WTC11 (cell line): ENCODE measurements at regions not wholly inside any gene's neighbourhood (a gene's known extent, or its start where the extent isn't known, plus 50 kb on each side); places are given as distances from the start of the nearest gene placed in this dataset.

Experiments
- ATAC-seq: fragments of 200-7000 bp; cut with Tn5 transposase; 2 replicates; pipeline ENCODE4 v1.10.0; 2021; ENCODE audit warnings: mild to moderate bottlenecking, moderate library complexity
- CTCF ChIA-PET: fragments of 300-600 bp; sonication (Branson Sonifier 250); formaldehyde crosslinking; loops from one replicate; lab custom pipeline; 2021; ENCODE audit warnings: antibody characterized with exemption; lab: Charles Lee
- POLR2A ChIA-PET: fragments of 350-600 bp; sonication (Branson Sonifier 250); formaldehyde crosslinking; loops from one replicate; lab custom pipeline; 2021; ENCODE audit warnings: antibody characterized with exemption; lab: Charles Lee
- DNase-seq: peaks from one replicate; pipeline ENCODE4 v3.0.0; 2021; ENCODE audit warnings: low spot score
- H3K27ac Mint-ChIP-seq: 2 replicates; pipeline ENCODE4 v1.8.0; 2021; ENCODE audit warnings: mixed read lengths
- H3K27me3 Mint-ChIP-seq: 2 replicates; pipeline ENCODE4 v1.8.0; 2021; ENCODE audit warnings: low read depth, mild to moderate bottlenecking, moderate library complexity, mixed read lengths
- H3K36me3 Mint-ChIP-seq: 2 replicates; pipeline ENCODE4 v1.8.0; 2021; ENCODE audit warnings: mixed read lengths
- H3K4me1 Mint-ChIP-seq: 2 replicates; pipeline ENCODE4 v1.8.0; 2022; ENCODE audit warnings: mixed read lengths
- H3K4me3 Mint-ChIP-seq: 2 replicates; pipeline ENCODE4 v1.8.0; 2021; ENCODE audit warnings: mild to moderate bottlenecking, moderate library complexity, mixed read lengths
- H3K9me3 Mint-ChIP-seq: 2 replicates; pipeline ENCODE4 v1.8.0; 2021; ENCODE audit warnings: mixed read lengths
- AR ChIP-seq: fragments of 250-450 bp; sonication (Bioruptor Pico); IDR thresholded peaks from 2 replicates; pipeline ENCODE4 v1.9.0; 2021; ENCODE audit warnings: mild to moderate bottlenecking
- CTCF ChIP-seq: fragments of 200-600 bp; IDR thresholded peaks from 2 replicates; pipeline ENCODE4 v1.8.0; 2022; ENCODE audit warnings: antibody characterized with exemption
- ELF4 ChIP-seq: sonication (generic); formaldehyde crosslinking; IDR thresholded peaks from 2 replicates; pipeline ENCODE4 v1.8.1; 2022; ENCODE audit warnings: low read depth, mild to moderate bottlenecking, moderate library complexity, missing genetic modification reagents
- EMX1 ChIP-seq: fragments of 250-450 bp; sonication (Bioruptor Pico); IDR thresholded peaks from 2 replicates; pipeline ENCODE4 v1.8.0; 2021; ENCODE audit warnings: mild to moderate bottlenecking
- FOXJ3 ChIP-seq: sonication (generic); formaldehyde crosslinking; IDR thresholded peaks from 2 replicates; pipeline ENCODE4 v1.9.0; 2021; ENCODE audit warnings: missing genetic modification reagents, mild to moderate bottlenecking, borderline replicate concordance
- FOXP1 ChIP-seq: sonication (generic); formaldehyde crosslinking; IDR thresholded peaks from 2 replicates; pipeline ENCODE4 v1.8.0; 2022; ENCODE audit warnings: missing genetic modification reagents, mild to moderate bottlenecking, moderate library complexity, borderline replicate concordance
- GRHL2 ChIP-seq: fragments of 250-450 bp; sonication (Bioruptor Pico); IDR thresholded peaks from 2 replicates; pipeline ENCODE4 v1.8.0; 2022; ENCODE audit warnings: mild to moderate bottlenecking, moderate library complexity; ENCODE audit not compliant: insufficient replicate concordance, severe bottlenecking
- IRF1 ChIP-seq: sonication (generic); formaldehyde crosslinking; IDR thresholded peaks from 2 replicates; pipeline ENCODE4 v1.8.0; 2023; ENCODE audit warnings: missing genetic modification reagents
- KAT7 ChIP-seq: sonication (generic); formaldehyde crosslinking; IDR thresholded peaks from 2 replicates; pipeline ENCODE4 v1.8.1; 2023; ENCODE audit warnings: missing genetic modification reagents, mild to moderate bottlenecking, borderline replicate concordance
- MAX ChIP-seq: sonication (generic); formaldehyde crosslinking; IDR thresholded peaks from 2 replicates; pipeline ENCODE4 v1.8.0; 2022; ENCODE audit warnings: mild to moderate bottlenecking, missing genetic modification reagents
- NFYB ChIP-seq: sonication (generic); formaldehyde crosslinking; conservative IDR thresholded peaks from 2 replicates; pipeline ENCODE4 v1.8.0; 2022; ENCODE audit warnings: low read depth, missing genetic modification reagents
- NR1H2 ChIP-seq: sonication (generic); formaldehyde crosslinking; IDR thresholded peaks from 2 replicates; pipeline ENCODE4 v1.9.0; 2021; ENCODE audit warnings: mild to moderate bottlenecking, moderate library complexity, missing genetic modification reagents
- STAT6 ChIP-seq: sonication (generic); formaldehyde crosslinking; conservative IDR thresholded peaks from 2 replicates; pipeline ENCODE4 v1.8.1; 2023; ENCODE audit warnings: mild to moderate bottlenecking, low read depth, missing genetic modification reagents, moderate library complexity
- TEAD4 ChIP-seq: sonication (generic); formaldehyde crosslinking; IDR thresholded peaks from 2 replicates; pipeline ENCODE4 v1.8.0; 2022; ENCODE audit warnings: mild to moderate bottlenecking, missing genetic modification reagents
- TP53 ChIP-seq: sonication (generic); formaldehyde crosslinking; IDR thresholded peaks from 2 replicates; pipeline ENCODE4 v1.8.1; 2023; ENCODE audit warnings: mild to moderate bottlenecking, missing genetic modification reagents
- USF1 ChIP-seq: sonication (generic); formaldehyde crosslinking; IDR thresholded peaks from 2 replicates; pipeline ENCODE4 v1.8.0; 2022; ENCODE audit warnings: mild to moderate bottlenecking, missing genetic modification reagents
- ZNF121 ChIP-seq: sonication (generic); formaldehyde crosslinking; IDR thresholded peaks from 2 replicates; pipeline ENCODE4 v1.8.0; 2023; ENCODE audit warnings: missing genetic modification reagents
- ZNF219 ChIP-seq: sonication (generic); formaldehyde crosslinking; IDR thresholded peaks from 2 replicates; pipeline ENCODE4 v1.8.0; 2023; ENCODE audit warnings: missing genetic modification reagents, mild to moderate bottlenecking, borderline replicate concordance
- ZNF232 ChIP-seq: sonication (generic); formaldehyde crosslinking; IDR thresholded peaks from 2 replicates; pipeline ENCODE4 v1.8.0; 2022; ENCODE audit warnings: mild to moderate bottlenecking, missing genetic modification reagents

- peaks cover 39% of the 10 kb centered on the region for H3K4me1 Mint-ChIP-seq
These were observed 589.8 kb upstream of the CDH4 start for GRCh38 chr20:60662307-60662706.

More at GRCh38 chr20:60662307-60662706, 589.8 kb upstream of the CDH4 start:
- no peak overlapping the region for H3K4me3 Mint-ChIP-seq
- no peaks in the 10 kb centered on the region for H3K9me3 Mint-ChIP-seq
- peaks cover 21% of the 10 kb centered on the region for H3K27me3 Mint-ChIP-seq
- H3K27ac Mint-ChIP-seq, result no peak overlapping the region
- DNase-seq (no peak), ATAC-seq (no peak)
- CTCF ChIA-PET, result no interaction called here
- no peaks in the 10 kb centered on the region for H3K36me3 Mint-ChIP-seq
- TF ChIP-seq IRF1 (no peak), ZNF219 (CRISPR knock-in tag) (no peak), EMX1 (no peak), AR (CRISPR knock-in tag) (no peak), STAT6 (CRISPR knock-in tag) (no peak), ZNF232 (CRISPR knock-in tag) (no peak), GRHL2 (CRISPR knock-in tag) (no peak), NFYB (CRISPR knock-in tag) (no peak), NR1H2 (CRISPR knock-in tag) (no peak), FOXJ3 (CRISPR knock-in tag) (no peak), KAT7 (CRISPR knock-in tag) (no peak), TP53 (CRISPR knock-in tag) (no peak), FOXP1 (CRISPR knock-in tag) (no peak), MAX (CRISPR knock-in tag) (no peak), ZNF121 (CRISPR knock-in tag) (no peak), CTCF (no peak), USF1 (no peak), ELF4 (CRISPR knock-in tag) (no peak), TEAD4 (CRISPR knock-in tag) (no peak)
- TF ChIP-seq, all 79 proteins: peak for 0
- POLR2A ChIA-PET, result no interaction called here
